Kasumi-1 (cell line): ENCODE measurements at regions not wholly inside any gene's neighbourhood (a gene's known extent, or its start where the extent isn't known, plus 50 kb on each side); places are given as distances from the start of the nearest gene placed in this dataset.
A peak's percentile ranks its signal among the peaks of the same experiment; 100 is the strongest.

Experiments used
- DNase-seq, 2 experiments: peaks; one replicate each; lab custom pipeline; 2025; lab: John Stamatoyannopoulos, UW

DNA sequence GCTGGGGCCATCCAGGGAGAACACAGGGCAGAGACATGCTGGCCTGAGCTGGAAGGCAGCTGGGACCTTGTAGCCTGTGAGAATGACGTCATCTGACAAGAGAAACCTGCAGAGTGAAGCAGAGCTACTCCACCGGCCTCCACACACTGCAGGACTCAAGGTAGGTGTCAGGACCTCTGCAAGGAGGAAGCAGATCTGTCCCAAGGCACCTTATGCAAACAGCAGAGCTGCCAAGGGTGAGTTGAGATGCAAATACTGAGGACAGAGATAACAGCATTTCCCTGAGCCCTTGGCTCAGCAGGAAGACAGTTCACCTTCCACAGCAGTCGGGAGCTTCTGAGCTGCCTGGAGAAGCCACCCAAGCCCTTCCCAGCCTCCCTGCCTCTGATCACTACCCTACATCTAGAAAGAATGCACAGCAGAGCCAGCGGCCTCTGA is 51.9 kb upstream of the IGSF9B start:
- DNase-seq = no peak

GRCh38 chr11:134013518-134013917 is 55.4 kb upstream of the JAM3 start:
- no peak for DNase-seq

GRCh38 chr11:134014511-134014910 is 54.4 kb upstream of the JAM3 start:
- DNase-seq = peak; percentile 6 to 11

- DNase-seq = no peak
These were observed 53.3 kb upstream of the JAM3 start for GRCh38 chr11:134015556-134015955.

DNA sequence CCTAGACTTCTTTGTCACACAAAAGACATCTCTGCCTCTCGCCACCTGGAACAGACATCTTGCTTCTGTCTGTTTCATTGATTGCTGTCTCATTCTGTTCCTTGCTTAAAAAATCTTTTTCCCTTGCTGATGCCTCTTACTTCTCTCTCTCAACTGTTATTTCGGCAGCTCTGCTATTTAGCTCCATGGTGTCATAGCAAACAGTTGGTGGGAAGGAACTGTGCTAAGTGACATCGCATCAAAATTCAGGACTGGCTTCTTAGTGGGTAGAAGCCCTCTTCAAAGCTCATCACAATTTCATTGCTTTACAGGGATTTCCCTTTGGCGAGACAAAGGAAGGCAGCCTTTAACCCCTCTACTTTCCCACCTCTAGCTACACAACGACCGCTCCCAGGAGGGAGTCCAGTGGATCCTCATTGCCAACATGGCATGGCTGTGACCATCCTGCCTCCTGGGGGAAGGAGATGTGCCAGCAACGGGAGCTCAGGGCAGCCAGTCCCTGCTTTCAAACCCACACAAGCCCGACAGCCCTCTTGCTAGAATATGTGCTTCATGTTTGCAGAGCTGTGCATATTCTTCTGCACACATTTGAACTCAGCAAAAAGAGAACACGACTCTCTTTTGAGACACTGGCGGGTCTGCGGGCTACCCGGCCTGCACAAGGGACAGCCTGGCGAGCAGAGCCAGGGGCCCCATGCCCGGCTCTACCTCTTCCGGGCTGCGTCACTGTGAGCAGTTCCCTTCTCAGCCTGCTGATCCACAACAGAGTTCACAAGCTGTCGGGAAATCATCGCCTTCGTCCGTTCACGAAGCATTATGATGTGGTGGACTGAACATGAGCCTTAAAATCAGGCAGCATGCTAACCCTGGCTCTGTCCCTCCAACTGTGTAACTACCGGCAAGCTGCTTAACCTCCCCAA is 51.1 kb upstream of the JAM3 start:
- DNase-seq = no peak
